WTC11 (cell line): ENCODE measurements at regions not wholly inside any gene's neighbourhood (a gene's known extent, or its start where the extent isn't known, plus 50 kb on each side); places are given as distances from the start of the nearest gene placed in this dataset.

Experiments used
- ATAC-seq: fragments of 200-7000 bp; cut with Tn5 transposase; 2 replicates; pipeline ENCODE4 v1.10.0; 2021; ENCODE audit warnings: mild to moderate bottlenecking, moderate library complexity
- CTCF ChIA-PET: fragments of 300-600 bp; sonication (Branson Sonifier 250); formaldehyde crosslinking; loops from one replicate; lab custom pipeline; 2021; ENCODE audit warnings: antibody characterized with exemption; lab: Charles Lee
- POLR2A ChIA-PET: fragments of 350-600 bp; sonication (Branson Sonifier 250); formaldehyde crosslinking; loops from one replicate; lab custom pipeline; 2021; ENCODE audit warnings: antibody characterized with exemption; lab: Charles Lee
- DNase-seq: peaks from one replicate; pipeline ENCODE4 v3.0.0; 2021; ENCODE audit warnings: low spot score
- H3K27ac Mint-ChIP-seq: 2 replicates; pipeline ENCODE4 v1.8.0; 2021; ENCODE audit warnings: mixed read lengths
- H3K27me3 Mint-ChIP-seq: 2 replicates; pipeline ENCODE4 v1.8.0; 2021; ENCODE audit warnings: low read depth, mild to moderate bottlenecking, moderate library complexity, mixed read lengths
- H3K36me3 Mint-ChIP-seq: 2 replicates; pipeline ENCODE4 v1.8.0; 2021; ENCODE audit warnings: mixed read lengths
- H3K4me1 Mint-ChIP-seq: 2 replicates; pipeline ENCODE4 v1.8.0; 2022; ENCODE audit warnings: mixed read lengths
- H3K4me3 Mint-ChIP-seq: 2 replicates; pipeline ENCODE4 v1.8.0; 2021; ENCODE audit warnings: mild to moderate bottlenecking, moderate library complexity, mixed read lengths
- H3K9me3 Mint-ChIP-seq: 2 replicates; pipeline ENCODE4 v1.8.0; 2021; ENCODE audit warnings: mixed read lengths
- CTCF ChIP-seq: fragments of 200-600 bp; IDR thresholded peaks from 2 replicates; pipeline ENCODE4 v1.8.0; 2022; ENCODE audit warnings: antibody characterized with exemption
- E2F4 ChIP-seq: sonication (generic); formaldehyde crosslinking; IDR thresholded peaks from 2 replicates; pipeline ENCODE4 v1.8.1; 2022; ENCODE audit warnings: low read depth, mild to moderate bottlenecking, moderate library complexity, missing genetic modification reagents, borderline replicate concordance
- EMX1 ChIP-seq: fragments of 250-450 bp; sonication (Bioruptor Pico); IDR thresholded peaks from 2 replicates; pipeline ENCODE4 v1.8.0; 2021; ENCODE audit warnings: mild to moderate bottlenecking
- FOXK1 ChIP-seq: sonication (generic); formaldehyde crosslinking; IDR thresholded peaks from 2 replicates; pipeline ENCODE4 v1.8.0; 2022; ENCODE audit warnings: mild to moderate bottlenecking, moderate library complexity, missing genetic modification reagents
- HMGA2 ChIP-seq: fragments of 250-450 bp; sonication (Bioruptor Pico); IDR thresholded peaks from 2 replicates; pipeline ENCODE4 v1.4.0; 2021; ENCODE audit warnings: mild to moderate bottlenecking, moderate library complexity
- HMGXB4 ChIP-seq: sonication (generic); formaldehyde crosslinking; IDR thresholded peaks from 2 replicates; pipeline ENCODE4 v1.8.1; 2023; ENCODE audit warnings: mild to moderate bottlenecking, moderate library complexity, missing genetic modification reagents
- JAZF1 ChIP-seq: fragments of 250-450 bp; sonication (Bioruptor Pico); IDR thresholded peaks from 2 replicates; pipeline ENCODE4 v1.9.0; 2021; ENCODE audit warnings: moderate library complexity, mild to moderate bottlenecking, inconsistent platforms
- MLX ChIP-seq: sonication (generic); formaldehyde crosslinking; IDR thresholded peaks from 2 replicates; pipeline ENCODE4 v1.8.1; 2023; ENCODE audit warnings: mild to moderate bottlenecking, missing genetic modification reagents, moderate library complexity
- RELA ChIP-seq: sonication (generic); formaldehyde crosslinking; IDR thresholded peaks from 2 replicates; pipeline ENCODE4 v1.8.1; 2022; ENCODE audit warnings: missing genetic modification reagents, mild to moderate bottlenecking, borderline replicate concordance
- SMAD4 ChIP-seq: sonication (generic); formaldehyde crosslinking; IDR thresholded peaks from 2 replicates; pipeline ENCODE4 v1.8.0; 2022; ENCODE audit warnings: mild to moderate bottlenecking, missing genetic modification reagents
- ZBTB21 ChIP-seq: sonication (generic); formaldehyde crosslinking; IDR thresholded peaks from 2 replicates; pipeline ENCODE4 v1.8.1; 2023; ENCODE audit warnings: mild to moderate bottlenecking, missing genetic modification reagents, borderline replicate concordance
- ZNF121 ChIP-seq: sonication (generic); formaldehyde crosslinking; IDR thresholded peaks from 2 replicates; pipeline ENCODE4 v1.8.0; 2023; ENCODE audit warnings: missing genetic modification reagents
- ZNF138 ChIP-seq: sonication (generic); formaldehyde crosslinking; conservative IDR thresholded peaks from 2 replicates; pipeline ENCODE4 v1.8.1; 2022; ENCODE audit warnings: mild to moderate bottlenecking, moderate library complexity, missing genetic modification reagents
- ZNF396 ChIP-seq: fragments of 250-450 bp; sonication (Bioruptor Pico); IDR thresholded peaks from 2 replicates; pipeline ENCODE4 v1.8.0; 2021; ENCODE audit warnings: mild to moderate bottlenecking, moderate library complexity, borderline replicate concordance
- ZNF671 ChIP-seq: fragments of 250-450 bp; sonication (Bioruptor Pico); IDR thresholded peaks from 2 replicates; pipeline ENCODE4 v1.8.0; 2021; ENCODE audit warnings: mild to moderate bottlenecking
- TF ChIP-seq, protein P1 (sequence below): fragments of 250-450 bp; sonication (Bioruptor Pico); IDR thresholded peaks from 2 replicates; pipeline ENCODE4 v1.9.0; 2021; ENCODE audit warnings: mild to moderate bottlenecking
- TF ChIP-seq, protein P2 (sequence below): fragments of 250-450 bp; sonication (Bioruptor Pico); IDR thresholded peaks from 2 replicates; pipeline ENCODE4 v1.9.0; 2021; ENCODE audit warnings: moderate library complexity, mild to moderate bottlenecking, inconsistent platforms, borderline replicate concordance
- TF ChIP-seq, protein P3 (sequence below): sonication (generic); formaldehyde crosslinking; IDR thresholded peaks from 2 replicates; pipeline ENCODE4 v1.8.1; 2022; ENCODE audit warnings: low read depth, missing genetic modification reagents, borderline replicate concordance

GRCh38 chr2:121961761-121962160, 206.3 kb downstream of the TSN start (continued):
- TF ChIP-seq HMGXB4 (CRISPR knock-in tag) (no peak), ZNF121 (CRISPR knock-in tag) (no peak), EMX1 (CRISPR knock-in tag) (no peak), FOXK1 (no peak)
- TF ChIP-seq, protein P1, sequence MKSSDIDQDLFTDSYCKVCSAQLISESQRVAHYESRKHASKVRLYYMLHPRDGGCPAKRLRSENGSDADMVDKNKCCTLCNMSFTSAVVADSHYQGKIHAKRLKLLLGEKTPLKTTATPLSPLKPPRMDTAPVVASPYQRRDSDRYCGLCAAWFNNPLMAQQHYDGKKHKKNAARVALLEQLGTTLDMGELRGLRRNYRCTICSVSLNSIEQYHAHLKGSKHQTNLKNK = no peak

DNA sequence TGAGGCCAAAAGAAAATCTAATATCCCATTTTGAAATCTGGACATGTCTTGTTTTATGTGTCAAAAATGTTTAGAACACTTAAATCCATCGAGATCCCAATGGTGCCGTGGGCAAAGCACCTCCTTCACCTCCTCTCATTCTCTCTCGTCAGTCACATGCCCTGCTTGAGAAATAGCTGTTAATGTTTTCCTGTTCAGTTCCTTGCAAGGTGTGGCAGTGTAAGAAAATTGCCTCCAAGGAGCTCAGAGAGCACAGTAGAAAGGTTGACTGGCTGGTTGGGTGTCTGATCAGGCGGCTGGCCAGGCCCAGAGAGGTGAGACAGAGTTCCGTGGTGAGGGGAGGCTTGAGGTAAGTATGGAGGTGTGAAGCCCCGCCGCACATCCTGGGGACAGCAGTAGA, 210.2 kb downstream of the TSN start:
- H3K4me3 Mint-ChIP-seq = no peak overlapping the region
- H3K36me3 Mint-ChIP-seq = no peaks in the 10 kb centered on the region
- H3K9me3 Mint-ChIP-seq = peaks cover 4% of the 10 kb centered on the region; the same call in 1 of the 2 replicates
- TF ChIP-seq ZNF671 (CRISPR knock-in tag) = no peak
- no peaks in the 10 kb centered on the region for H3K27me3 Mint-ChIP-seq
- DNase-seq (no peak), ATAC-seq (no peak)
- no peak overlapping the region for H3K27ac Mint-ChIP-seq
- ChIA-PET CTCF (no interaction called here), POLR2A (no interaction called here)
- H3K4me1 Mint-ChIP-seq = peaks cover 13% of the 10 kb centered on the region

DNA sequence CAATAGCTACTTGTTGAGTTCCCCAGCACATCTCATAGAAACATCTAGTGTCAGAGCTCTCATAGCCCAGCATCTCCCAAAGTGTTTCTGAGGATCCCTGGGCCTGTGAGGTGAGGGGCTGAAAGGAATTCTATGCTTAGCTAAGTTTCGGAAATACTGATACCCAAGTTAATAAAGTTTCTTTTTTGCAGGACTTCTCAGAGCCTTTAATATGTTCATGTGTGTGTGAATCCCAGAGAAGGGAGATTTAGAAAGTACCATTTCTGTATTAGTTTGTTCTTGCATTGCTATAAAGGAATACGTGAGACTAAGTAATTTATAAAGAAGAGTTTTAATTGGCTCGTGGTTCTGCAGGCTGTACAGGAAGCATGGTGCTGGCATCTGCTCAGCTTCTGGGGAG, 211.2 kb downstream of the TSN start:
- H3K27me3 Mint-ChIP-seq = no peaks in the 10 kb centered on the region
- TF ChIP-seq ZBTB21 (CRISPR knock-in tag) (no peak), JAZF1 (no peak), ZNF138 (CRISPR knock-in tag) (no peak), MLX (no peak), RELA (CRISPR knock-in tag) (no peak), CTCF (no peak), E2F4 (no peak), ZNF396 (no peak), HMGA2 (CRISPR knock-in tag) (no peak), SMAD4 (CRISPR knock-in tag) (no peak)
- TF ChIP-seq, protein P2, sequence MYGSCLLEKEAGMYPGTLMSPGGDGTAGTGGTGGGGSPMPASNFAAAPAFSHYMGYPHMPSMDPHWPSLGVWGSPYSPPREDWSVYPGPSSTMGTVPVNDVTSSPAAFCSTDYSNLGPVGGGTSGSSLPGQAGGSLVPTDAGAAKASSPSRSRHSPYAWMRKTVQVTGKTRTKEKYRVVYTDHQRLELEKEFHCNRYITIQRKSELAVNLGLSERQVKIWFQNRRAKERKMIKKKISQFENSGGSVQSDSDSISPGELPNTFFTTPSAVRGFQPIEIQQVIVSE (CRISPR knock-in tag) = no peak
- TF ChIP-seq, protein P3, sequence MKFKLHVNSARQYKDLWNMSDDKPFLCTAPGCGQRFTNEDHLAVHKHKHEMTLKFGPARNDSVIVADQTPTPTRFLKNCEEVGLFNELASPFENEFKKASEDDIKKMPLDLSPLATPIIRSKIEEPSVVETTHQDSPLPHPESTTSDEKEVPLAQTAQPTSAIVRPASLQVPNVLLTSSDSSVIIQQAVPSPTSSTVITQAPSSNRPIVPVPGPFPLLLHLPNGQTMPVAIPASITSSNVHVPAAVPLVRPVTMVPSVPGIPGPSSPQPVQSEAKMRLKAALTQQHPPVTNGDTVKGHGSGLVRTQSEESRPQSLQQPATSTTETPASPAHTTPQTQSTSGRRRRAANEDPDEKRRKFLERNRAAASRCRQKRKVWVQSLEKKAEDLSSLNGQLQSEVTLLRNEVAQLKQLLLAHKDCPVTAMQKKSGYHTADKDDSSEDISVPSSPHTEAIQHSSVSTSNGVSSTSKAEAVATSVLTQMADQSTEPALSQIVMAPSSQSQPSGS (CRISPR knock-in tag) = no peak
- ATAC-seq (no peak), DNase-seq (no peak)
- H3K36me3 Mint-ChIP-seq = no peaks in the 10 kb centered on the region
- H3K27ac Mint-ChIP-seq = no peak overlapping the region
- ChIA-PET CTCF (no interaction called here), POLR2A (no interaction called here)
- peaks cover 13% of the 10 kb centered on the region for H3K4me1 Mint-ChIP-seq
- H3K9me3 Mint-ChIP-seq = peaks cover 4% of the 10 kb centered on the region; the same call in 1 of the 2 replicates
- H3K4me3 Mint-ChIP-seq = no peak overlapping the region
